Heart right ventricle (tissue), 16 donors: ENCODE measurements at regions not wholly inside any gene's neighbourhood (a gene's known extent, or its start where the extent isn't known, plus 50 kb on each side); places are given as distances from the start of the nearest gene placed in this dataset.
A peak's percentile ranks its signal among the peaks of the same experiment; 100 is the strongest.
"Not testable (repeated sequence)": the region's sequence is repeated elsewhere in the genome, so short reads cannot be mapped to it uniquely, and the experiment has no call there.

ENCODE experiments used
- ATAC-seq, 8 donors: fragments of 200-7000 bp; cut with Tn5 transposase; one replicate each; pipeline ENCODE4 v1.9.1; 2020; ENCODE audit warnings: mild to moderate bottlenecking in 8 of 8, moderate library complexity in 8 of 8, moderate number of reproducible peaks in 1 of 8
- DNase-seq, 2 donors: peaks; one replicate each; pipeline ENCODE4 v3.0.0-alpha.2; 2020
- H3K27ac ChIP-seq, 10 donors: fragments of 200-600 bp; sonication (generic) in 2 of 10; one replicate each; pipeline versions ENCODE4 v1.5.0 to v1.8.0; 2020 to 2022; ENCODE audit warnings: mild to moderate bottlenecking in 3 of 10
- H3K27me3 ChIP-seq, 7 donors: fragments of 200-600 bp; one replicate each; pipeline ENCODE4 v1.8.0; 2021 to 2022; ENCODE audit warnings: mild to moderate bottlenecking in 2 of 7
- H3K36me3 ChIP-seq, 9 donors: fragments of 200-600 bp; sonication (generic) in 1 of 9; one replicate each; pipeline versions ENCODE4 v1.5.0 to v1.8.0; 2020 to 2022; ENCODE audit warnings: mild to moderate bottlenecking in 2 of 9
- H3K4me1 ChIP-seq, 9 donors: fragments of 200-600 bp; sonication (generic) in 1 of 9; one replicate each; pipeline versions ENCODE4 v1.5.0 to v1.8.0; 2020 to 2022; ENCODE audit warnings: mild to moderate bottlenecking in 4 of 9
- H3K4me3 ChIP-seq, 10 donors: fragments of 200-600 bp; sonication (generic) in 2 of 10; one replicate each; pipeline versions ENCODE4 v1.5.0 to v1.8.0; 2020 to 2022; ENCODE audit warnings: mild to moderate bottlenecking in 7 of 10, moderate library complexity in 2 of 10
- H3K9me3 ChIP-seq, 11 donors: fragments of 200-600 bp in 10 of 11; sonication (generic) in 2 of 11; one replicate each; pipeline versions ENCODE4 v1.5.0 to v1.8.0; 2013 to 2022; ENCODE audit warnings: mild to moderate bottlenecking in 2 of 11, control low read depth in 1 of 11, moderate library complexity in 1 of 11
- WGBS, 2 donors: extraction: QIAGEN DNeasy Blood & Tissue Kit; methylation state at CpG; one replicate each; pipeline ENCODE4 v1.1.7; 2013; ENCODE audit warnings: inconsistent platforms in 1 of 2; 5-methylcytosine and 5-hydroxymethylcytosine counted together
- intact Hi-C, 10 donors: fragments of 100-400 bp; cut with DNase I; formaldehyde crosslinking; loops; one replicate each; pipeline versions ENCODE4 v1.11.1 to v1.14.2; 2022
- donor health status: Arrhythmogenic right ventricular cardiomyopathy.
- donor health status: ischemic (EF 13 %, LVEDD 7.1; RV severe dilation, severe dysfunction).
- donor health status: healthy with polysubstance abuse.
- donor health status: DM: no; HTN: yes; CAD: no.
- donor health status: DM: no; HTN: no; CAD: no.
- donor health status: ischemic (EF 25% LVEDD 6.9; RV normal size, moderate dysfunction).
- donor health status: ischemic (EF 25% LVEDD 5.7; RV mildly dilated, moderate dysfunction).
- donor health status: healthy.
- donor health status: DM: yes; HTN: yes; CAD: no.
- donor health status: Ischemic cardiomyopathy.
- donor health status: ischemic (EF 35%, LVEDD 5.7; RV mildly dilated, moderate dysfunction).
- donor health status: nonischemic (EF 11% LVEDD 7.7; RV severe dilation, severe dysfunction).
- donor health status: DM: yes; HTN: yes; CAD: no.
- donor health status: PGD.
- donor health status: ischemic (EF 29% LVEDD 5.4; RV normal size, mild dysfunction).
- donor health status: nonischemic (EF 23%, LVEDD 6.1; RV moderate dilation, normal function).

DNA sequence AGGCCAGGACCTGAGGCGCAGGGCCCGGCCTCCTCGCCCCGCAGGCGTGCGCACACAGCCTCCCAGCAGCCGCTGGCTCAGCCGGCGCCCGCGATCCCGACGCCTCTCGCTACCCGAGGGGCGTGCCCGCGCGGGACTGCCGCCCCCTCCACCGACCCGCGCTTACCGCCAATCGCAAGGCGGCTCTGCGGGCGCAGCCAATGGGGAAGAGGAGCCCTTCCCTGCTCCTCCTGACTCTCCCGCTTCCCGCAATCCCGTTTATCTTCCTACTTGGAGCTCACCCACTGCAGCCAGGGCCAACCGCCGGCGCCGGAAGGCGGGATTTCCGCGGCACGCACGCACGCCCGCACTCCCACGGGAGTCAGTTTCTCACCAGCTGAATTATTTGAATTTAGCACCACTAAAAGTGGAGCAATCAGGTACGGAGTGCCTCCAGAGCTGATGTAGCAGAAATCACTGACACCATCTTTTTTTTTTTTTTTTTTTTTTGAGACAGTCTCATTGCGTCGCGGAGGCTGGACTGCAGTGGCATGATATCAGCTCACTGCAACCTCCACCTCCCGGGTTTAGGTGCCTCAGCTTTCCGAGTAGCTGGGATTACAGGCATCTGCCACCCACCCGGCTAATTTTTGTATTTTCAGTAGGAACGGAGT, 64.9 kb upstream of the TP53TG3C start:
- DNase-seq, intact Hi-C loops, H3K27me3 ChIP-seq, H3K27ac ChIP-seq, H3K36me3 ChIP-seq, H3K4me3 ChIP-seq, H3K4me1 ChIP-seq, H3K9me3 ChIP-seq: not testable (repeated sequence)
- peak in 3 of 8 donors; percentile 49 to 89 (median 53) for ATAC-seq
- WGBS, 2 donors, result no CpG with 5 or more reads among the region's 51 CpGs
